ENCODE measurements at regions not wholly inside any gene's neighbourhood (a gene's known extent, or its start where the extent isn't known, plus 50 kb on each side); places are given as distances from the start of the nearest gene placed in this dataset.

GRCh38 chr6:78577585-78577984, 289.8 kb upstream of the IRAK1BP1 start:
- DNase-seq (ENCODE audit: low spot score in 2 of 2) = no peak
- Histone ChIP-seq H3K4me1 (no peaks in the 10 kb centered on the region), H3K4me3 (no peak overlapping the region), H3K36me3 (no peaks in the 10 kb centered on the region), H3K27ac (no peak overlapping the region), H3K27me3 (no peaks in the 10 kb centered on the region), H3K9me3 (no peaks in the 10 kb centered on the region)
- 92% methylated on average over 1 of the region's 1 CpG for WGBS
- no peak for TF ChIP-seq CTCF (IDR thresholded peaks at IDR 0.05)
- TF ChIP-seq POLR2A (IDR thresholded peaks at IDR 0.05) = no peak
- TF ChIP-seq EP300 (IDR thresholded peaks at IDR 0.05) = no peak
- TF ChIP-seq POLR2AphosphoS5 (IDR thresholded peaks at IDR 0.05) = no peak

- H3K9me3 ChIP-seq = no peaks in the 10 kb centered on the region
- H3K4me3 ChIP-seq = no peak overlapping the region
- no peaks in the 10 kb centered on the region for H3K4me1 ChIP-seq
- H3K36me3 ChIP-seq = no peaks in the 10 kb centered on the region
- TF ChIP-seq CTCF (IDR thresholded peaks at IDR 0.05) = no peak
- TF ChIP-seq EP300 (IDR thresholded peaks at IDR 0.05) = no peak
- no peak for TF ChIP-seq POLR2AphosphoS5 (IDR thresholded peaks at IDR 0.05)
- TF ChIP-seq POLR2A (IDR thresholded peaks at IDR 0.05) = no peak
- no peak overlapping the region for H3K27ac ChIP-seq
- 73% methylated on average over 2 of the region's 2 CpGs for WGBS
- H3K27me3 ChIP-seq = no peaks in the 10 kb centered on the region
- DNase-seq (ENCODE audit: low spot score in 2 of 2) = no peak
Observed at GRCh38 chr6:78578430-78578829, 288.9 kb upstream of the IRAK1BP1 start.

- H3K4me3 ChIP-seq = no peak overlapping the region
Observed at GRCh38 chr6:78580923-78581322, 286.4 kb upstream of the IRAK1BP1 start.

GRCh38 chr6:78583079-78583478, 284.3 kb upstream of the IRAK1BP1 start:
- Histone ChIP-seq H3K36me3 (no peaks in the 10 kb centered on the region), H3K27ac (no peak overlapping the region), H3K9me3 (no peaks in the 10 kb centered on the region), H3K4me3 (no peak overlapping the region), H3K4me1 (no peaks in the 10 kb centered on the region), H3K27me3 (no peaks in the 10 kb centered on the region)
- TF ChIP-seq POLR2AphosphoS5 (IDR thresholded peaks at IDR 0.05) (no peak), CTCF (IDR thresholded peaks at IDR 0.05) (no peak), EP300 (IDR thresholded peaks at IDR 0.05) (no peak), POLR2A (IDR thresholded peaks at IDR 0.05) (no peak)
- WGBS = 77% methylated on average over 3 of the region's 3 CpGs
- no peak for DNase-seq (ENCODE audit: low spot score in 2 of 2)

More at GRCh38 chr6:78580923-78581322, 286.4 kb upstream of the IRAK1BP1 start:
- H3K36me3 ChIP-seq = no peaks in the 10 kb centered on the region
- no peaks in the 10 kb centered on the region for H3K9me3 ChIP-seq
- no peak for DNase-seq (ENCODE audit: low spot score in 2 of 2)
- no peaks in the 10 kb centered on the region for H3K4me1 ChIP-seq
- 74% methylated on average over 2 of the region's 2 CpGs for WGBS
- TF ChIP-seq POLR2AphosphoS5 (IDR thresholded peaks at IDR 0.05) = no peak
- no peak for TF ChIP-seq EP300 (IDR thresholded peaks at IDR 0.05)
- no peak for TF ChIP-seq POLR2A (IDR thresholded peaks at IDR 0.05)
- no peaks in the 10 kb centered on the region for H3K27me3 ChIP-seq
- H3K27ac ChIP-seq = no peak overlapping the region

- Histone ChIP-seq H3K27ac (no peak overlapping the region), H3K27me3 (no peaks in the 10 kb centered on the region), H3K4me3 (no peak overlapping the region), H3K36me3 (no peaks in the 10 kb centered on the region), H3K9me3 (no peaks in the 10 kb centered on the region), H3K4me1 (no peaks in the 10 kb centered on the region)
- WGBS = 33% methylated on average over 1 of the region's 1 CpG
- no peak for DNase-seq (ENCODE audit: low spot score in 2 of 2)
- TF ChIP-seq EP300 (IDR thresholded peaks at IDR 0.05) = no peak
- no peak for TF ChIP-seq CTCF (IDR thresholded peaks at IDR 0.05)
- TF ChIP-seq POLR2A (IDR thresholded peaks at IDR 0.05) = no peak
- TF ChIP-seq POLR2AphosphoS5 (IDR thresholded peaks at IDR 0.05) = no peak
Observed at GRCh38 chr6:78589436-78589835, 277.9 kb upstream of the IRAK1BP1 start.

Measured in suprapubic skin (tissue), 4 donors.